Bronchial epithelial cell (primary cell): ENCODE measurements at regions not wholly inside any gene's neighbourhood (a gene's known extent, or its start where the extent isn't known, plus 50 kb on each side); places are given as distances from the start of the nearest gene placed in this dataset.

Experiments
- DNase-seq: peaks from one replicate; pipeline ENCODE4 v3.0.0-alpha.2; 2010; ENCODE audit warnings: low read depth
- FAIRE-seq: peaks from 2 replicates; lab custom pipeline; 2011; peaks lifted over from hg19 to GRCh38; lab: Jason Lieb, UNC
- H3K27me3 ChIP-seq: 2 replicates; pipeline ENCODE4 v1.5.1; 2011; ENCODE audit warnings: low read length; ENCODE audit not compliant: control insufficient read depth, insufficient read depth
- H3K36me3 ChIP-seq: 2 replicates; pipeline ENCODE4 v1.5.1; 2011; ENCODE audit warnings: low read length; ENCODE audit not compliant: control insufficient read depth, insufficient read depth
- H3K4me3 ChIP-seq: 2 replicates; pipeline ENCODE4 v1.5.1; 2011; ENCODE audit warnings: mild to moderate bottlenecking, low read depth, low read length, control low read depth
- TF ChIP-seq, protein P1 (sequence below): IDR thresholded peaks from 2 replicates; pipeline ENCODE4 v1.5.1; 2011; ENCODE audit warnings: mild to moderate bottlenecking, moderate library complexity, low read length, control low read depth, inconsistent platforms; ENCODE audit not compliant: insufficient read depth, severe bottlenecking

DNA sequence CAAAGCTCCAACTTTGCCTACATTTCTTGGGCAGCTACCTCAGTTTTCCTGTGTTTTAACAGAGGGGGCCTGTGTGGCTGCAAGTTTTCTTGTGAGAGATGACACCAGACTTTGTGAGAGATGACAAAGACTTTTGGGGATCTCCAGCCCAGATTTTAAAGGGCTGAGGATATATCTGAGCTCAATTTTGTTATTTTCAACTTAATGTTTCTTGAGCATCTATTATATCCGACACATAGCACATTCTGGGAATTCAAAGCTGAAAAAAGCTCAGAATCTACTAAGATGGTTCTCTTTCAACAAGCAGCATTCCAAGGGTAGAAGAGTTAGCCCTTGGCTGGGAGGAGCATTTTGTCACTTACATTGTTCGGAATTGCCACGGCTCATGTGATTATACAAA lies 53.4 kb upstream of the PTGFRN start:
- Histone ChIP-seq H3K36me3 (no peaks in the 10 kb centered on the region), H3K27me3 (no peaks in the 10 kb centered on the region), H3K4me3 (no peak overlapping the region)
- DNase-seq (no peak), FAIRE-seq (no peak)
- TF ChIP-seq, protein P1, sequence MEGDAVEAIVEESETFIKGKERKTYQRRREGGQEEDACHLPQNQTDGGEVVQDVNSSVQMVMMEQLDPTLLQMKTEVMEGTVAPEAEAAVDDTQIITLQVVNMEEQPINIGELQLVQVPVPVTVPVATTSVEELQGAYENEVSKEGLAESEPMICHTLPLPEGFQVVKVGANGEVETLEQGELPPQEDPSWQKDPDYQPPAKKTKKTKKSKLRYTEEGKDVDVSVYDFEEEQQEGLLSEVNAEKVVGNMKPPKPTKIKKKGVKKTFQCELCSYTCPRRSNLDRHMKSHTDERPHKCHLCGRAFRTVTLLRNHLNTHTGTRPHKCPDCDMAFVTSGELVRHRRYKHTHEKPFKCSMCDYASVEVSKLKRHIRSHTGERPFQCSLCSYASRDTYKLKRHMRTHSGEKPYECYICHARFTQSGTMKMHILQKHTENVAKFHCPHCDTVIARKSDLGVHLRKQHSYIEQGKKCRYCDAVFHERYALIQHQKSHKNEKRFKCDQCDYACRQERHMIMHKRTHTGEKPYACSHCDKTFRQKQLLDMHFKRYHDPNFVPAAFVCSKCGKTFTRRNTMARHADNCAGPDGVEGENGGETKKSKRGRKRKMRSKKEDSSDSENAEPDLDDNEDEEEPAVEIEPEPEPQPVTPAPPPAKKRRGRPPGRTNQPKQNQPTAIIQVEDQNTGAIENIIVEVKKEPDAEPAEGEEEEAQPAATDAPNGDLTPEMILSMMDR: no peak

DNA sequence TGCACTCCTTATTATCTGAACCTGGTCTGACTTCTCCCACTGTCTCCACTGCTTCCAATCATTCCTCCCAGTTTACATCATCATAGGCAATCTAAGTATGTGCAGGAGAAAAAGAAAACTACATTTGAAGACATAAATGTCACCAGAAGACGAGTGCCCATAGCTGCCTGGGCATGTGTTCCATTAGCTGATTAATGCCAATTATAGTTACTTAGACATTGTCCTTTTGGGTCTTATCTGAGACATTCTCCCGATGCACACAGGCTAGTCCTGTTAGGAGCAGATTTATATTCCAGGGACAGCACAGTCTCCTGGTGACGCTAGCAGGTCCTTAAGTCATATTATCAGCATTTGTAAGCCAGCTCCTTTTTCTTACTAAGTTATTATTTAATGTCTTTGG lies 52.6 kb upstream of the PTGFRN start:
- DNase-seq: no peak
- TF ChIP-seq, protein P1: no peak
- no peak for FAIRE-seq
- no peaks in the 10 kb centered on the region for H3K27me3 ChIP-seq
- H3K36me3 ChIP-seq: no peaks in the 10 kb centered on the region
- H3K4me3 ChIP-seq: no peak overlapping the region
